HCT116 (cell line): ENCODE measurements at regions not wholly inside any gene's neighbourhood (a gene's known extent, or its start where the extent isn't known, plus 50 kb on each side); places are given as distances from the start of the nearest gene placed in this dataset.
"Not testable (repeated sequence)": the region's sequence is repeated elsewhere in the genome, so short reads cannot be mapped to it uniquely, and the experiment has no call there.

Experiments
- ATAC-seq: fragments of 200-7000 bp; cut with Tn5 transposase; 2 replicates; pipeline ENCODE4 v1.9.1; 2020; ENCODE audit warnings: mild to moderate bottlenecking, moderate library complexity
- BruUV-seq: library from RNA; stranded (reverse); fragments of 400-500 nt; replicated peaks from 2 replicates; lab custom pipeline; 2021; lab: Mats Ljungman, UMichigan
- CTCF ChIA-PET: fragments of 300-600 bp; sonication (Branson Sonifier 250); formaldehyde crosslinking; loops from one replicate; lab custom pipeline; 2021; ENCODE audit warnings: antibody characterized with exemption; lab: Charles Lee
- POLR2A ChIA-PET: fragments of 300-600, 350-600 bp; sonication (Branson Sonifier 250); formaldehyde crosslinking; loops from one replicate; lab custom pipeline; 2021; ENCODE audit warnings: antibody characterized with exemption; lab: Charles Lee
- RAD21 ChIA-PET, 2 experiments: fragments of 300-600 bp; sonication (Branson Sonifier 250); formaldehyde crosslinking; loops; one replicate each; lab custom pipeline; 2023; ENCODE audit warnings: low total read pairs in 2 of 2; ENCODE audit not compliant: uncharacterized antibody in 2 of 2, unreplicated experiment in 2 of 2, low non-redundant PET in 1 of 2; lab: Charles Lee
- DNase-seq: peaks from one replicate; pipeline ENCODE4 v3.0.0-alpha.2; 2010; ENCODE audit warnings: low read depth, low spot score
- H2AFZ ChIP-seq: fragments of 200-600 bp; shearing (Covaris generic), sonication (generic); 2 replicates; pipeline ENCODE4 v1.6.1; 2017; ENCODE audit warnings: low read depth, mixed run types, mixed read lengths, antibody characterized with exemption, low read length; ENCODE audit not compliant: poor library complexity, severe bottlenecking
- H3K27ac ChIP-seq: 2 replicates; pipeline ENCODE4 v1.5.1; 2012; ENCODE audit warnings: low read depth, low read length
- H3K27me3 ChIP-seq: fragments of 200-600 bp; sonication (generic); 2 replicates; pipeline ENCODE4 v1.6.1; 2016; ENCODE audit warnings: mixed run types, low read length, mixed read lengths; ENCODE audit not compliant: insufficient read depth
- H3K36me3 ChIP-seq, 2 experiments: fragments of 200-500 bp in 1 of 2; fragments of 200-600 bp in 1 of 2; sonication (Bioruptor generic) in 1 of 2; sonication (generic) in 1 of 2; 2 replicates each; pipeline versions ENCODE4 v1.5.1 to v1.6.1; 2014 to 2016; ENCODE audit warnings: low read length in 2 of 2, inconsistent platforms in 1 of 2, mixed read lengths in 1 of 2, mixed run types in 1 of 2; ENCODE audit not compliant: insufficient read depth in 2 of 2, control insufficient read depth in 1 of 2
- H3K4me1 ChIP-seq, 2 experiments: fragments of 200-600 bp in 1 of 2; sonication (generic) in 1 of 2; 2 replicates each; pipeline versions ENCODE4 v1.5.1 to v1.6.1; 2012 to 2017; ENCODE audit warnings: low read length in 2 of 2, inconsistent platforms in 1 of 2, mild to moderate bottlenecking in 1 of 2, mixed read lengths in 1 of 2, mixed run types in 1 of 2, moderate library complexity in 1 of 2; ENCODE audit not compliant: insufficient read depth in 2 of 2, control insufficient read depth in 1 of 2
- H3K4me2 ChIP-seq: fragments of 200-600 bp; sonication (generic); 2 replicates; pipeline ENCODE4 v1.6.1; 2017; ENCODE audit warnings: mixed run types, low read length, mixed read lengths
- H3K4me3 ChIP-seq, 2 experiments: fragments of 200-600 bp in 1 of 2; sonication (generic) in 1 of 2; replicated peaks in 1 of 2; 2 replicates each; pipeline ENCODE4 v1.5.1; 2011 to 2016; ENCODE audit warnings: low read length in 2 of 2, control low read depth in 1 of 2, low read depth in 1 of 2, mild to moderate bottlenecking in 1 of 2, mixed read lengths in 1 of 2, mixed run types in 1 of 2
- H3K79me2 ChIP-seq: fragments of 200-600 bp; sonication (generic); 2 replicates; pipeline ENCODE4 v1.6.1; 2017; ENCODE audit warnings: mild to moderate bottlenecking, mixed run types, low read length, moderate library complexity, mixed read lengths; ENCODE audit not compliant: insufficient read depth
- H3K9ac ChIP-seq: fragments of 200-600 bp; sonication (generic); 2 replicates; pipeline ENCODE4 v1.6.1; 2016; ENCODE audit warnings: low read length, mixed read lengths
- H3K9me2 ChIP-seq: fragments of 200-600 bp; sonication (generic), shearing (Covaris generic); 2 replicates; pipeline ENCODE4 v1.6.1; 2017; ENCODE audit warnings: mixed run types, mild to moderate bottlenecking, moderate library complexity; ENCODE audit not compliant: insufficient read depth
- H3K9me3 ChIP-seq, 2 experiments: fragments of 200-500 bp in 1 of 2; fragments of 200-600 bp in 1 of 2; sonication (Bioruptor generic) in 1 of 2; sonication (generic) in 1 of 2; 2 replicates each; pipeline ENCODE4 v1.6.1; 2014 to 2017; ENCODE audit warnings: low read length in 2 of 2, mixed read lengths in 2 of 2, inconsistent platforms in 1 of 2, low read depth in 1 of 2, mild to moderate bottlenecking in 1 of 2, mixed run types in 1 of 2, moderate library complexity in 1 of 2; ENCODE audit not compliant: control insufficient read depth in 1 of 2, insufficient read depth in 1 of 2
- H4K20me1 ChIP-seq: fragments of 200-600 bp; sonication (generic), shearing (Covaris generic); 2 replicates; pipeline ENCODE4 v1.6.1; 2017; ENCODE audit warnings: mixed run types, mild to moderate bottlenecking, moderate library complexity; ENCODE audit not compliant: insufficient read depth
- ATF3 ChIP-seq: IDR thresholded peaks from 2 replicates; pipeline ENCODE4 v1.6.1; 2012
- CEBPB ChIP-seq: IDR thresholded peaks from 2 replicates; pipeline ENCODE4 v1.6.1; 2012; ENCODE audit warnings: low read depth
- FOSL1 ChIP-seq: IDR thresholded peaks from 2 replicates; pipeline ENCODE4 v1.6.1; 2012; ENCODE audit warnings: low read depth
- POLR2A ChIP-seq: IDR thresholded peaks from 2 replicates; pipeline ENCODE4 v1.7.0; 2011; ENCODE audit warnings: borderline replicate concordance; ENCODE audit not compliant: insufficient read depth, insufficient read length; ENCODE audit errors: extremely low read depth
- SIN3A ChIP-seq: IDR thresholded peaks from 2 replicates; pipeline ENCODE4 v1.6.1; 2012; ENCODE audit warnings: low read depth
- intact Hi-C: fragments of 100-400 bp; cut with micrococcal nuclease; formaldehyde crosslinking; loops from 2 replicates; pipeline ENCODE4 v1.10.0; 2022

- H3K36me3 ChIP-seq, result no peaks in the 10 kb centered on the region
- ATAC-seq, result no peak
- H4K20me1 ChIP-seq, result no peaks in the 10 kb centered on the region
- RAD21 ChIA-PET, result no interaction called here
- CTCF ChIA-PET, result no interaction called here
- intact Hi-C loops, result no loop called here
- POLR2A ChIA-PET, result no interaction called here
- H3K9ac ChIP-seq, result no peak overlapping the region
- H3K4me1 ChIP-seq, result no peaks in the 10 kb centered on the region
- no peaks in the 10 kb centered on the region for H3K9me2 ChIP-seq
- H3K4me3 ChIP-seq, result no peak overlapping the region
- H3K79me2 ChIP-seq, result no peaks in the 10 kb centered on the region
- H3K9me3 ChIP-seq, result no peaks in the 10 kb centered on the region
- no peak overlapping the region for H3K4me2 ChIP-seq
- H3K27me3 ChIP-seq, result no peaks in the 10 kb centered on the region; the same call in 1 of the 2 replicates
- no peak overlapping the region for H3K27ac ChIP-seq
- DNase-seq, result no peak
- H2AFZ ChIP-seq, result no peak overlapping the region
- TF ChIP-seq ATF3, result no peak
- no peak for TF ChIP-seq SIN3A
- no peak for TF ChIP-seq CEBPB
- BruUV-seq, result no TSS peak
These were observed 212.4 kb upstream of the NT5E start for GRCh38 chr6:85237478-85237877.

GRCh38 chr6:85236636-85237035, 213.2 kb upstream of the NT5E start:
- ChIA-PET POLR2A (no interaction called here), CTCF (no interaction called here), RAD21 (no interaction called here)
- Histone ChIP-seq H3K9me2 (no peaks in the 10 kb centered on the region), H4K20me1 (no peaks in the 10 kb centered on the region), H3K79me2 (no peaks in the 10 kb centered on the region), H3K4me1 (no peaks in the 10 kb centered on the region), H3K27me3 (no peaks in the 10 kb centered on the region; the same call in 1 of the 2 replicates), H3K36me3 (no peaks in the 10 kb centered on the region), H3K9me3 (no peaks in the 10 kb centered on the region), H3K4me3 (no peak overlapping the region), H3K4me2 (no peak overlapping the region), H3K27ac (no peak overlapping the region), H3K9ac (no peak overlapping the region), H2AFZ (no peak overlapping the region)
- no peak for DNase-seq
- ATAC-seq, result no peak
- TF ChIP-seq POLR2A (no peak), FOSL1 (no peak)
- intact Hi-C loops, result no loop called here
- BruUV-seq, result no TSS peak

- POLR2A ChIA-PET, result not testable (repeated sequence)
These were observed 222.5 kb upstream of the NT5E start for GRCh38 chr6:85227345-85227744.

GRCh38 chr6:85212794-85213193, 237.1 kb upstream of the NT5E start:
- RAD21 ChIA-PET, ATAC-seq, POLR2A ChIA-PET, H3K36me3 ChIP-seq, H3K27me3 ChIP-seq, H3K9me3 ChIP-seq, H3K9me2 ChIP-seq, H3K79me2 ChIP-seq, BruUV-seq, DNase-seq, H3K4me2 ChIP-seq, H4K20me1 ChIP-seq, H3K9ac ChIP-seq, CTCF ChIA-PET, H2AFZ ChIP-seq, intact Hi-C loops, H3K27ac ChIP-seq, H3K4me1 ChIP-seq, H3K4me3 ChIP-seq: not testable (repeated sequence)

More at GRCh38 chr6:85227345-85227744, 222.5 kb upstream of the NT5E start:
- H2AFZ ChIP-seq, H3K9me2 ChIP-seq, H3K4me2 ChIP-seq, H3K79me2 ChIP-seq, H3K27ac ChIP-seq, BruUV-seq, intact Hi-C loops, DNase-seq, H3K9ac ChIP-seq, H3K27me3 ChIP-seq, RAD21 ChIA-PET, ATAC-seq, H3K4me1 ChIP-seq, H3K9me3 ChIP-seq, H4K20me1 ChIP-seq, H3K36me3 ChIP-seq, H3K4me3 ChIP-seq, CTCF ChIA-PET: not testable (repeated sequence)
